T-cell (primary cell): ENCODE measurements at regions not wholly inside any gene's neighbourhood (a gene's known extent, or its start where the extent isn't known, plus 50 kb on each side); places are given as distances from the start of the nearest gene placed in this dataset.

Experiments
- ATAC-seq, 4 experiments: fragments of 200-7000 bp in 3 of 4; fragments of 150-1000 bp in 1 of 4; cut with Tn5 transposase; replicated peaks in 1 of 4; 1 replicate in 3 of 4; 2 replicates in 1 of 4; pipeline ENCODE4 v1.10.0; 2021; ENCODE audit warnings: moderate library complexity in 3 of 4, mild to moderate bottlenecking in 2 of 4, moderate number of reproducible peaks in 1 of 4
- CTCF ChIA-PET, 2 donors: fragments of 300-600 bp; sonication (Branson Sonifier 250); formaldehyde crosslinking; loops; one replicate each; lab custom pipeline; 2022; ENCODE audit warnings: antibody characterized with exemption in 2 of 2; lab: Charles Lee
- POLR2A ChIA-PET, 2 donors: fragments of 300-600 bp; sonication (Branson Sonifier 250); formaldehyde crosslinking; loops; one replicate each; lab custom pipeline; 2022; ENCODE audit warnings: antibody characterized with exemption in 2 of 2; lab: Charles Lee
- DNase-seq, 35 experiments: peaks; one replicate each; pipeline versions ENCODE4 v3.0.0 to v3.0.0-alpha.2; 2013 to 2023
- H3K27ac ChIP-seq: one replicate; pipeline ENCODE4 v1.5.1; 2013; ENCODE audit warnings: low read length
- H3K27me3 ChIP-seq, 2 experiments: replicated peaks in 1 of 2; 1 replicate in 1 of 2; 2 replicates in 1 of 2; pipeline versions ENCODE4 v1.6.1 to v1.7.0; 2013; ENCODE audit warnings: low read length in 1 of 2, mixed read lengths in 1 of 2; ENCODE audit not compliant: control insufficient read depth in 2 of 2, insufficient read depth in 2 of 2; ENCODE audit errors: extremely low read depth in 1 of 2
- H3K36me3 ChIP-seq, 2 donors: 1 replicate in 1 of 2; 2 replicates in 1 of 2; pipeline versions ENCODE4 v1.6.1 to v1.7.0; 2013; ENCODE audit warnings: low read length in 1 of 2; ENCODE audit not compliant: control insufficient read depth in 2 of 2, insufficient read depth in 1 of 2; ENCODE audit errors: extremely low read depth in 1 of 2
- H3K4me1 ChIP-seq, 2 experiments: 1 replicate in 1 of 2; 2 replicates in 1 of 2; pipeline versions ENCODE4 v1.6.1 to v1.7.0; 2013; ENCODE audit warnings: low read length in 2 of 2, mixed read lengths in 1 of 2; ENCODE audit not compliant: insufficient read depth in 2 of 2, control insufficient read depth in 1 of 2; ENCODE audit errors: extremely low read depth in 1 of 2
- H3K4me3 ChIP-seq, 2 donors: 1 replicate in 1 of 2; 2 replicates in 1 of 2; pipeline versions ENCODE4 v1.5.1 to v1.7.0; 2013; ENCODE audit warnings: mild to moderate bottlenecking in 2 of 2, low read length in 1 of 2, moderate library complexity in 1 of 2; ENCODE audit not compliant: control insufficient read depth in 1 of 2; ENCODE audit errors: extremely low read depth in 1 of 2
- H3K9me3 ChIP-seq: 2 replicates; pipeline ENCODE4 v1.7.0; 2013
- H3K27ac Mint-ChIP-seq, 2 donors: one replicate each; pipeline ENCODE4 v1.8.0; 2020 to 2021; ENCODE audit warnings: mild to moderate bottlenecking in 2 of 2, mixed read lengths in 2 of 2
- H3K27me3 Mint-ChIP-seq, 2 donors: one replicate each; pipeline ENCODE4 v1.8.0; 2021 to 2022; ENCODE audit warnings: mixed read lengths in 2 of 2
- H3K36me3 Mint-ChIP-seq: one replicate; pipeline ENCODE4 v1.8.0; 2021; ENCODE audit warnings: mixed read lengths
- H3K4me1 Mint-ChIP-seq, 3 donors: one replicate each; pipeline ENCODE4 v1.8.0; 2020 to 2022; ENCODE audit warnings: mixed read lengths in 3 of 3, mild to moderate bottlenecking in 1 of 3
- H3K4me3 Mint-ChIP-seq, 3 donors: one replicate each; pipeline ENCODE4 v1.8.0; 2020 to 2022; ENCODE audit warnings: mild to moderate bottlenecking in 3 of 3, mixed read lengths in 3 of 3, moderate library complexity in 3 of 3
- H3K9me3 Mint-ChIP-seq, 3 donors: one replicate each; pipeline ENCODE4 v1.8.0; 2020 to 2022; ENCODE audit warnings: mixed read lengths in 3 of 3
- WGBS: methylation state at CpG from one replicate; pipeline ENCODE4 v1.1.5; 2013; ENCODE audit warnings: missing lambda C conversion rate; ENCODE audit not compliant: insufficient coverage; 5-methylcytosine and 5-hydroxymethylcytosine counted together

- H3K27me3 ChIP-seq = peaks cover 0 to 11% of the 10 kb centered on the region in 2 experiments
- no peak overlapping the region for H3K4me3 Mint-ChIP-seq
- H3K4me1 ChIP-seq = no peaks in the 10 kb centered on the region
- no peak overlapping the region for H3K27ac Mint-ChIP-seq
- H3K4me1 Mint-ChIP-seq = no peaks in the 10 kb centered on the region
- no peaks in the 10 kb centered on the region for H3K36me3 ChIP-seq
- ChIA-PET CTCF (interaction anchor here in 1 of 2 donors (1.0 kb wide), 1 partner anchor 184 kb away, joined by 3 read pairs; no protein-coding TSS in a partner anchor), POLR2A (interaction anchor here in 1 of 2 donors (0.6 kb wide), 1 partner anchor 87 kb away, joined by 3 read pairs; no protein-coding TSS in a partner anchor)
- no peak overlapping the region for H3K27ac ChIP-seq
- no peaks in the 10 kb centered on the region for H3K27me3 Mint-ChIP-seq
- DNase-seq (no peak), ATAC-seq (no peak)
- H3K4me3 ChIP-seq = no peak overlapping the region
- 83% methylated on average over 6 of the region's 6 CpGs for WGBS
- no peaks in the 10 kb centered on the region for H3K9me3 Mint-ChIP-seq
- no peaks in the 10 kb centered on the region for H3K36me3 Mint-ChIP-seq
- H3K9me3 ChIP-seq = no peaks in the 10 kb centered on the region
These were observed 100.1 kb upstream of the GADD45A start for GRCh38 chr1:67584938-67585337.

GRCh38 chr1:67586596-67586995, 98.4 kb upstream of the GADD45A start:
- ATAC-seq (no peak), DNase-seq (no peak)
- H3K9me3 ChIP-seq = no peaks in the 10 kb centered on the region
- H3K4me3 ChIP-seq = no peak overlapping the region
- H3K36me3 ChIP-seq = no peaks in the 10 kb centered on the region
- H3K27ac ChIP-seq = no peak overlapping the region
- H3K36me3 Mint-ChIP-seq = no peaks in the 10 kb centered on the region
- no peaks in the 10 kb centered on the region for H3K4me1 ChIP-seq
- WGBS = 81% methylated on average over 5 of the region's 5 CpGs
- peaks cover 0 to 3% of the 10 kb centered on the region in 2 donors for H3K27me3 Mint-ChIP-seq
- no peak overlapping the region for H3K4me3 Mint-ChIP-seq
- CTCF ChIA-PET = no interaction called here
- peaks cover 0 to 11% of the 10 kb centered on the region in 2 experiments for H3K27me3 ChIP-seq
- H3K9me3 Mint-ChIP-seq = no peaks in the 10 kb centered on the region
- POLR2A ChIA-PET = interaction anchor here in 1 of 2 donors (0.7 kb wide), 1 partner anchor 15 kb away, joined by 3 read pairs; no protein-coding TSS in a partner anchor
- H3K4me1 Mint-ChIP-seq = no peaks in the 10 kb centered on the region
- no peak overlapping the region for H3K27ac Mint-ChIP-seq

GRCh38 chr1:67588178-67588855, 96.7 kb upstream of the GADD45A start:
- POLR2A ChIA-PET = no interaction called here
- DNase-seq (no peak), ATAC-seq (no peak)
- no peak overlapping the region for H3K27ac Mint-ChIP-seq
- H3K27me3 Mint-ChIP-seq = peaks cover 4% of the 10 kb centered on the region in 2 donors
- no peak overlapping the region for H3K4me3 Mint-ChIP-seq
- H3K4me1 Mint-ChIP-seq = no peaks in the 10 kb centered on the region
- H3K9me3 Mint-ChIP-seq = no peaks in the 10 kb centered on the region
- Histone ChIP-seq H3K4me1 (no peaks in the 10 kb centered on the region), H3K27ac (no peak overlapping the region), H3K9me3 (no peaks in the 10 kb centered on the region), H3K36me3 (no peaks in the 10 kb centered on the region), H3K4me3 (no peak overlapping the region), H3K27me3 (peaks cover 0 to 7% of the 10 kb centered on the region in 2 experiments)
- CTCF ChIA-PET = no interaction called here
- 79% methylated on average over 4 of the region's 9 CpGs for WGBS
- no peaks in the 10 kb centered on the region for H3K36me3 Mint-ChIP-seq

GRCh38 chr1:67589519-67590233, 95.3 kb upstream of the GADD45A start:
- Histone ChIP-seq H3K4me1 (no peaks in the 10 kb centered on the region), H3K9me3 (no peaks in the 10 kb centered on the region), H3K36me3 (no peaks in the 10 kb centered on the region), H3K27me3 (peaks cover 0 to 7% of the 10 kb centered on the region in 2 experiments), H3K27ac (no peak overlapping the region), H3K4me3 (no peak overlapping the region)
- 85% methylated on average over 5 of the region's 8 CpGs for WGBS
- ChIA-PET CTCF (no interaction called here), POLR2A (no interaction called here)
- Mint-ChIP-seq H3K4me1 (no peaks in the 10 kb centered on the region), H3K27me3 (peaks cover 4% of the 10 kb centered on the region in 2 donors), H3K27ac (no peak overlapping the region), H3K4me3 (no peak overlapping the region), H3K9me3 (no peaks in the 10 kb centered on the region), H3K36me3 (no peaks in the 10 kb centered on the region)
- ATAC-seq = no peak
- no peak for DNase-seq

GRCh38 chr1:67590329-67590728, 94.7 kb upstream of the GADD45A start:
- Histone ChIP-seq H3K9me3 (no peaks in the 10 kb centered on the region), H3K27ac (no peak overlapping the region), H3K27me3 (peaks cover 0 to 4% of the 10 kb centered on the region in 2 experiments), H3K36me3 (no peaks in the 10 kb centered on the region), H3K4me3 (no peak overlapping the region), H3K4me1 (no peaks in the 10 kb centered on the region)
- 67% methylated on average over 3 of the region's 3 CpGs for WGBS
- no peak for DNase-seq
- CTCF ChIA-PET = no interaction called here
- POLR2A ChIA-PET = no interaction called here
- Mint-ChIP-seq H3K27me3 (peaks cover 4% of the 10 kb centered on the region in 2 donors), H3K4me3 (no peak overlapping the region), H3K4me1 (no peaks in the 10 kb centered on the region), H3K27ac (no peak overlapping the region), H3K36me3 (no peaks in the 10 kb centered on the region), H3K9me3 (no peaks in the 10 kb centered on the region)
- no peak for ATAC-seq

GRCh38 chr1:67594764-67595163, 90.2 kb upstream of the GADD45A start:
- POLR2A ChIA-PET = no interaction called here
- H3K27ac Mint-ChIP-seq = no peak overlapping the region
- H3K9me3 Mint-ChIP-seq = peaks cover 0 to 3% (median 0%) of the 10 kb centered on the region in 3 donors
- no peaks in the 10 kb centered on the region for H3K4me1 Mint-ChIP-seq
- no peak overlapping the region for H3K27ac ChIP-seq
- no peak overlapping the region for H3K4me3 Mint-ChIP-seq
- H3K9me3 ChIP-seq = no peaks in the 10 kb centered on the region
- H3K36me3 Mint-ChIP-seq = no peaks in the 10 kb centered on the region
- H3K4me3 ChIP-seq = no peak overlapping the region
- 64% methylated on average over 2 of the region's 2 CpGs for WGBS
- no peaks in the 10 kb centered on the region for H3K36me3 ChIP-seq
- H3K27me3 ChIP-seq = no peaks in the 10 kb centered on the region
- DNase-seq (no peak), ATAC-seq (no peak)
- peaks cover 4% of the 10 kb centered on the region in 2 donors for H3K27me3 Mint-ChIP-seq
- H3K4me1 ChIP-seq = no peaks in the 10 kb centered on the region
- CTCF ChIA-PET = interaction anchor here in 1 of 2 donors (0.8 kb wide), 1 partner anchor 227 kb away, joined by 4 read pairs; no protein-coding TSS in a partner anchor
